DND-41 (cell line): ENCODE measurements at regions not wholly inside any gene's neighbourhood (a gene's known extent, or its start where the extent isn't known, plus 50 kb on each side); places are given as distances from the start of the nearest gene placed in this dataset.
"Not testable (repeated sequence)": the region's sequence is repeated elsewhere in the genome, so short reads cannot be mapped to it uniquely, and the experiment has no call there.

ENCODE experiments used
- ATAC-seq: fragments of 200-7000 bp; cut with Tn5 transposase; 3 replicates; pipeline ENCODE4 v1.9.1; 2021; ENCODE audit warnings: low read depth; ENCODE audit not compliant: insufficient read depth
- DNase-seq: peaks from one replicate; pipeline ENCODE4 v3.0.0-alpha.2; 2020
- H2AFZ ChIP-seq: 2 replicates; pipeline ENCODE4 v1.6.0; 2012; ENCODE audit warnings: low read depth, low read length
- H3K27ac ChIP-seq: 2 replicates; pipeline ENCODE4 v1.5.1; 2012; ENCODE audit warnings: low read length, inconsistent platforms
- H3K27me3 ChIP-seq: fragments of 200-600 bp; sonication (generic); 2 replicates; pipeline ENCODE4 v1.6.0; 2012; ENCODE audit warnings: low read length, mild to moderate bottlenecking, inconsistent platforms; ENCODE audit not compliant: insufficient read depth, poor library complexity
- H3K36me3 ChIP-seq: 2 replicates; pipeline ENCODE4 v1.5.1; 2012; ENCODE audit warnings: low read length, inconsistent platforms; ENCODE audit not compliant: insufficient read depth
- H3K4me1 ChIP-seq: 2 replicates; pipeline ENCODE4 v1.5.1; 2012; ENCODE audit warnings: mild to moderate bottlenecking, low read length; ENCODE audit not compliant: insufficient read depth
- H3K4me2 ChIP-seq: 2 replicates; pipeline ENCODE4 v1.6.0; 2012; ENCODE audit warnings: mild to moderate bottlenecking, moderate library complexity, low read length, inconsistent platforms; ENCODE audit not compliant: insufficient read depth
- H3K4me3 ChIP-seq, 2 experiments: fragments of 200-600 bp in 1 of 2; shearing (Covaris generic) in 1 of 2; 2 replicates each; pipeline ENCODE4 v1.5.1; 2012 to 2016; ENCODE audit warnings: inconsistent platforms in 2 of 2, low read length in 2 of 2, mild to moderate bottlenecking in 2 of 2, low read depth in 1 of 2, moderate library complexity in 1 of 2
- H3K79me2 ChIP-seq: 2 replicates; pipeline ENCODE4 v1.6.0; 2012; ENCODE audit warnings: low read length, inconsistent platforms; ENCODE audit not compliant: insufficient read depth
- H3K9ac ChIP-seq: 2 replicates; pipeline ENCODE4 v1.6.0; 2012; ENCODE audit warnings: low read depth, mild to moderate bottlenecking, inconsistent platforms, low read length, moderate library complexity
- H3K9me3 ChIP-seq: 2 replicates; pipeline ENCODE4 v1.5.1; 2012; ENCODE audit warnings: low read length, moderate library complexity, mild to moderate bottlenecking, inconsistent platforms; ENCODE audit not compliant: insufficient read depth, severe bottlenecking
- H4K20me1 ChIP-seq: 2 replicates; pipeline ENCODE4 v1.6.0; 2012; ENCODE audit warnings: low read length; ENCODE audit not compliant: insufficient read depth
- CTCF ChIP-seq: IDR thresholded peaks from 2 replicates; pipeline ENCODE4 v1.5.1; 2012; ENCODE audit warnings: borderline replicate concordance, low read length, moderate library complexity, mild to moderate bottlenecking; ENCODE audit not compliant: poor library complexity, severe bottlenecking; ENCODE audit errors: extremely low read depth
- EZH2 ChIP-seq: IDR thresholded peaks from 3 replicates; pipeline ENCODE4 v1.6.1; 2012; ENCODE audit warnings: borderline replicate concordance, low read depth, mild to moderate bottlenecking, moderate library complexity, low read length, inconsistent platforms; ENCODE audit not compliant: severe bottlenecking

GRCh38 chr3:20524328-20524727 lies 338.3 kb upstream of the SGO1 start:
- no peak overlapping the region for H3K4me2 ChIP-seq
- no peak for TF ChIP-seq CTCF
- TF ChIP-seq EZH2: no peak
- no peak overlapping the region for H3K9ac ChIP-seq
- DNase-seq (no peak), ATAC-seq (no peak)
- no peaks in the 10 kb centered on the region for H3K79me2 ChIP-seq
- H3K36me3 ChIP-seq: no peaks in the 10 kb centered on the region
- H3K27ac ChIP-seq: no peak overlapping the region
- H4K20me1 ChIP-seq: no peaks in the 10 kb centered on the region
- H3K4me3 ChIP-seq: no peak overlapping the region
- H3K27me3 ChIP-seq: no peaks in the 10 kb centered on the region
- no peak overlapping the region for H2AFZ ChIP-seq
- H3K4me1 ChIP-seq: no peaks in the 10 kb centered on the region
- H3K9me3 ChIP-seq: no peaks in the 10 kb centered on the region

GRCh38 chr3:20523293-20523692 lies 337.3 kb upstream of the SGO1 start:
- Histone ChIP-seq H3K27ac (no peak overlapping the region), H3K4me3 (no peak overlapping the region), H3K4me1 (no peaks in the 10 kb centered on the region), H3K27me3 (no peaks in the 10 kb centered on the region), H3K36me3 (no peaks in the 10 kb centered on the region), H3K4me2 (no peak overlapping the region), H2AFZ (no peak overlapping the region), H3K9me3 (no peaks in the 10 kb centered on the region), H4K20me1 (no peaks in the 10 kb centered on the region), H3K79me2 (no peaks in the 10 kb centered on the region), H3K9ac (no peak overlapping the region)
- TF ChIP-seq EZH2: no peak
- no peak for TF ChIP-seq CTCF
- DNase-seq (no peak), ATAC-seq (no peak)

GRCh38 chr3:20517316-20517715 lies 331.3 kb upstream of the SGO1 start:
- not testable (repeated sequence) for ATAC-seq, H3K4me1 ChIP-seq, H3K27me3 ChIP-seq, H3K9ac ChIP-seq, H2AFZ ChIP-seq, DNase-seq, H3K4me2 ChIP-seq, H3K79me2 ChIP-seq, H4K20me1 ChIP-seq, H3K27ac ChIP-seq, H3K36me3 ChIP-seq, H3K4me3 ChIP-seq, H3K9me3 ChIP-seq

GRCh38 chr3:20516311-20516710 lies 330.3 kb upstream of the SGO1 start:
- Histone ChIP-seq H3K4me3 (no peak overlapping the region), H2AFZ (no peak overlapping the region), H3K4me2 (no peak overlapping the region), H4K20me1 (no peaks in the 10 kb centered on the region), H3K4me1 (no peaks in the 10 kb centered on the region), H3K9me3 (no peaks in the 10 kb centered on the region), H3K9ac (no peak overlapping the region), H3K36me3 (no peaks in the 10 kb centered on the region), H3K27ac (no peak overlapping the region), H3K79me2 (no peaks in the 10 kb centered on the region), H3K27me3 (no peaks in the 10 kb centered on the region)
- ATAC-seq: no peak
- no peak for TF ChIP-seq EZH2
- TF ChIP-seq CTCF: no peak
- DNase-seq: no peak
